ENCODE measurements at regions not wholly inside any gene's neighbourhood (a gene's known extent, or its start where the extent isn't known, plus 50 kb on each side); places are given as distances from the start of the nearest gene placed in this dataset.

GRCh38 chr2:37790462-37790861 is 119.0 kb upstream of the CDC42EP3 start:
- Mint-ChIP-seq H3K4me1 (ENCODE audit: unreplicated experiment) (peaks cover 43% of the 10 kb centered on the region), H3K27ac (ENCODE audit: unreplicated experiment) (peak overlapping the region; percentile 31), H3K9me3 (ENCODE audit: unreplicated experiment) (peaks cover 28% of the 10 kb centered on the region)

GRCh38 chr2:37792366-37792765 is 120.9 kb upstream of the CDC42EP3 start:
- peak; percentile 25 for DNase-seq (ENCODE audit: extremely low spot score, unreplicated experiment)
- Mint-ChIP-seq H3K4me3 (ENCODE audit: unreplicated experiment) (no peak overlapping the region), H3K27me3 (ENCODE audit: unreplicated experiment) (no peaks in the 10 kb centered on the region), H3K36me3 (ENCODE audit: unreplicated experiment) (peaks cover 6% of the 10 kb centered on the region), H3K9me3 (ENCODE audit: unreplicated experiment) (peaks cover 28% of the 10 kb centered on the region), H3K27ac (ENCODE audit: unreplicated experiment) (peak overlapping the region; percentile 19), H3K4me1 (ENCODE audit: unreplicated experiment) (peaks cover 62% of the 10 kb centered on the region)
- TF ChIP-seq CTCF (IDR thresholded peaks at IDR 0.05): no peak

More at GRCh38 chr2:37790462-37790861, 119.0 kb upstream of the CDC42EP3 start:
- Mint-ChIP-seq H3K36me3 (ENCODE audit: unreplicated experiment) (peaks cover 6% of the 10 kb centered on the region), H3K4me3 (ENCODE audit: unreplicated experiment) (no peak overlapping the region), H3K27me3 (ENCODE audit: unreplicated experiment) (no peaks in the 10 kb centered on the region)
- no peak for DNase-seq (ENCODE audit: extremely low spot score, unreplicated experiment)
- TF ChIP-seq CTCF (IDR thresholded peaks at IDR 0.05): no peak

- Mint-ChIP-seq H3K4me1 (ENCODE audit: unreplicated experiment) (peaks cover 63% of the 10 kb centered on the region), H3K36me3 (ENCODE audit: unreplicated experiment) (peaks cover 6% of the 10 kb centered on the region), H3K27me3 (ENCODE audit: unreplicated experiment) (no peaks in the 10 kb centered on the region), H3K4me3 (ENCODE audit: unreplicated experiment) (no peak overlapping the region), H3K27ac (ENCODE audit: unreplicated experiment) (no peak overlapping the region), H3K9me3 (ENCODE audit: unreplicated experiment) (peaks cover 27% of the 10 kb centered on the region)
- peak; percentile 4 for DNase-seq (ENCODE audit: extremely low spot score, unreplicated experiment)
- TF ChIP-seq CTCF (IDR thresholded peaks at IDR 0.05): no peak
These were observed 121.6 kb upstream of the CDC42EP3 start for GRCh38 chr2:37793004-37793403.

GRCh38 chr2:37794717-37795116 is 123.3 kb upstream of the CDC42EP3 start:
- TF ChIP-seq CTCF (IDR thresholded peaks at IDR 0.05): no peak
- no peak overlapping the region for H3K27ac Mint-ChIP-seq (ENCODE audit: unreplicated experiment)
- peaks cover 10% of the 10 kb centered on the region for H3K9me3 Mint-ChIP-seq (ENCODE audit: unreplicated experiment)
- peaks cover 1% of the 10 kb centered on the region for H3K36me3 Mint-ChIP-seq (ENCODE audit: unreplicated experiment)
- DNase-seq (ENCODE audit: extremely low spot score, unreplicated experiment): no peak
- no peak overlapping the region for H3K4me3 Mint-ChIP-seq (ENCODE audit: unreplicated experiment)
- peaks cover 71% of the 10 kb centered on the region for H3K4me1 Mint-ChIP-seq (ENCODE audit: unreplicated experiment)
- H3K27me3 Mint-ChIP-seq (ENCODE audit: unreplicated experiment): no peaks in the 10 kb centered on the region

- Mint-ChIP-seq H3K9me3 (ENCODE audit: unreplicated experiment) (peaks cover 9% of the 10 kb centered on the region), H3K27me3 (ENCODE audit: unreplicated experiment) (no peaks in the 10 kb centered on the region), H3K4me1 (ENCODE audit: unreplicated experiment) (peaks cover 73% of the 10 kb centered on the region), H3K4me3 (ENCODE audit: unreplicated experiment) (no peak overlapping the region), H3K27ac (ENCODE audit: unreplicated experiment) (no peak overlapping the region), H3K36me3 (ENCODE audit: unreplicated experiment) (no peaks in the 10 kb centered on the region)
- no peak for DNase-seq (ENCODE audit: extremely low spot score, unreplicated experiment)
- no peak for TF ChIP-seq CTCF (IDR thresholded peaks at IDR 0.05)
These were observed 124.0 kb upstream of the CDC42EP3 start for GRCh38 chr2:37795456-37795855.
